Heart right ventricle (tissue), 16 donors: ENCODE measurements at regions not wholly inside any gene's neighbourhood (a gene's known extent, or its start where the extent isn't known, plus 50 kb on each side); places are given as distances from the start of the nearest gene placed in this dataset.

Source experiments
- ATAC-seq, 8 donors: fragments of 200-7000 bp; cut with Tn5 transposase; one replicate each; pipeline ENCODE4 v1.9.1; 2020; ENCODE audit warnings: mild to moderate bottlenecking in 8 of 8, moderate library complexity in 8 of 8, moderate number of reproducible peaks in 1 of 8
- DNase-seq, 2 donors: peaks; one replicate each; pipeline ENCODE4 v3.0.0-alpha.2; 2020
- H3K27ac ChIP-seq, 10 donors: fragments of 200-600 bp; sonication (generic) in 2 of 10; one replicate each; pipeline versions ENCODE4 v1.5.0 to v1.8.0; 2020 to 2022; ENCODE audit warnings: mild to moderate bottlenecking in 3 of 10
- H3K27me3 ChIP-seq, 7 donors: fragments of 200-600 bp; one replicate each; pipeline ENCODE4 v1.8.0; 2021 to 2022; ENCODE audit warnings: mild to moderate bottlenecking in 2 of 7
- H3K36me3 ChIP-seq, 9 donors: fragments of 200-600 bp; sonication (generic) in 1 of 9; one replicate each; pipeline versions ENCODE4 v1.5.0 to v1.8.0; 2020 to 2022; ENCODE audit warnings: mild to moderate bottlenecking in 2 of 9
- H3K4me1 ChIP-seq, 9 donors: fragments of 200-600 bp; sonication (generic) in 1 of 9; one replicate each; pipeline versions ENCODE4 v1.5.0 to v1.8.0; 2020 to 2022; ENCODE audit warnings: mild to moderate bottlenecking in 4 of 9
- H3K4me3 ChIP-seq, 10 donors: fragments of 200-600 bp; sonication (generic) in 2 of 10; one replicate each; pipeline versions ENCODE4 v1.5.0 to v1.8.0; 2020 to 2022; ENCODE audit warnings: mild to moderate bottlenecking in 7 of 10, moderate library complexity in 2 of 10
- H3K9me3 ChIP-seq, 11 donors: fragments of 200-600 bp in 10 of 11; sonication (generic) in 2 of 11; one replicate each; pipeline versions ENCODE4 v1.5.0 to v1.8.0; 2013 to 2022; ENCODE audit warnings: mild to moderate bottlenecking in 2 of 11, control low read depth in 1 of 11, moderate library complexity in 1 of 11
- WGBS, 2 donors: extraction: QIAGEN DNeasy Blood & Tissue Kit; methylation state at CpG; one replicate each; pipeline ENCODE4 v1.1.7; 2013; ENCODE audit warnings: inconsistent platforms in 1 of 2; 5-methylcytosine and 5-hydroxymethylcytosine counted together
- intact Hi-C, 10 donors: fragments of 100-400 bp; cut with DNase I; formaldehyde crosslinking; loops; one replicate each; pipeline versions ENCODE4 v1.11.1 to v1.14.2; 2022
- TF ChIP-seq, protein P1 (sequence below), 9 donors: fragments of 200-600 bp; sonication (generic) in 2 of 9; IDR thresholded peaks; one replicate each; pipeline versions ENCODE4 v1.5.0 to v1.8.0; 2021 to 2022; ENCODE audit warnings: antibody characterized with exemption in 9 of 9, mild to moderate bottlenecking in 5 of 9, moderate library complexity in 1 of 9
- donor health status: Arrhythmogenic right ventricular cardiomyopathy.
- donor health status: ischemic (EF 13 %, LVEDD 7.1; RV severe dilation, severe dysfunction).
- donor health status: healthy with polysubstance abuse.
- donor health status: DM: no; HTN: yes; CAD: no.
- donor health status: DM: no; HTN: no; CAD: no.
- donor health status: ischemic (EF 25% LVEDD 6.9; RV normal size, moderate dysfunction).
- donor health status: ischemic (EF 25% LVEDD 5.7; RV mildly dilated, moderate dysfunction).
- donor health status: healthy.
- donor health status: DM: yes; HTN: yes; CAD: no.
- donor health status: Ischemic cardiomyopathy.
- donor health status: ischemic (EF 35%, LVEDD 5.7; RV mildly dilated, moderate dysfunction).
- donor health status: nonischemic (EF 11% LVEDD 7.7; RV severe dilation, severe dysfunction).
- donor health status: DM: yes; HTN: yes; CAD: no.
- donor health status: PGD.
- donor health status: ischemic (EF 29% LVEDD 5.4; RV normal size, mild dysfunction).
- donor health status: nonischemic (EF 23%, LVEDD 6.1; RV moderate dilation, normal function).

- intact Hi-C loops: no loop called here
- Histone ChIP-seq H3K9me3 (no peaks in the 10 kb centered on the region), H3K27ac (no peak overlapping the region), H3K27me3 (peaks cover 0 to 16% (median 0%) of the 10 kb centered on the region in 7 donors), H3K4me3 (no peak overlapping the region), H3K4me1 (no peaks in the 10 kb centered on the region), H3K36me3 (no peaks in the 10 kb centered on the region)
- no peak for ATAC-seq
- TF ChIP-seq, protein P1, sequence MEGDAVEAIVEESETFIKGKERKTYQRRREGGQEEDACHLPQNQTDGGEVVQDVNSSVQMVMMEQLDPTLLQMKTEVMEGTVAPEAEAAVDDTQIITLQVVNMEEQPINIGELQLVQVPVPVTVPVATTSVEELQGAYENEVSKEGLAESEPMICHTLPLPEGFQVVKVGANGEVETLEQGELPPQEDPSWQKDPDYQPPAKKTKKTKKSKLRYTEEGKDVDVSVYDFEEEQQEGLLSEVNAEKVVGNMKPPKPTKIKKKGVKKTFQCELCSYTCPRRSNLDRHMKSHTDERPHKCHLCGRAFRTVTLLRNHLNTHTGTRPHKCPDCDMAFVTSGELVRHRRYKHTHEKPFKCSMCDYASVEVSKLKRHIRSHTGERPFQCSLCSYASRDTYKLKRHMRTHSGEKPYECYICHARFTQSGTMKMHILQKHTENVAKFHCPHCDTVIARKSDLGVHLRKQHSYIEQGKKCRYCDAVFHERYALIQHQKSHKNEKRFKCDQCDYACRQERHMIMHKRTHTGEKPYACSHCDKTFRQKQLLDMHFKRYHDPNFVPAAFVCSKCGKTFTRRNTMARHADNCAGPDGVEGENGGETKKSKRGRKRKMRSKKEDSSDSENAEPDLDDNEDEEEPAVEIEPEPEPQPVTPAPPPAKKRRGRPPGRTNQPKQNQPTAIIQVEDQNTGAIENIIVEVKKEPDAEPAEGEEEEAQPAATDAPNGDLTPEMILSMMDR (IDR thresholded peaks at IDR 0.05): no peak
- DNase-seq: no peak
- 81% methylated on average over 14 of the region's 14 CpGs for WGBS, 2 donors
Observed at GRCh38 chr20:48223715-48224114, 438.4 kb upstream of the SULF2 start.

DNA sequence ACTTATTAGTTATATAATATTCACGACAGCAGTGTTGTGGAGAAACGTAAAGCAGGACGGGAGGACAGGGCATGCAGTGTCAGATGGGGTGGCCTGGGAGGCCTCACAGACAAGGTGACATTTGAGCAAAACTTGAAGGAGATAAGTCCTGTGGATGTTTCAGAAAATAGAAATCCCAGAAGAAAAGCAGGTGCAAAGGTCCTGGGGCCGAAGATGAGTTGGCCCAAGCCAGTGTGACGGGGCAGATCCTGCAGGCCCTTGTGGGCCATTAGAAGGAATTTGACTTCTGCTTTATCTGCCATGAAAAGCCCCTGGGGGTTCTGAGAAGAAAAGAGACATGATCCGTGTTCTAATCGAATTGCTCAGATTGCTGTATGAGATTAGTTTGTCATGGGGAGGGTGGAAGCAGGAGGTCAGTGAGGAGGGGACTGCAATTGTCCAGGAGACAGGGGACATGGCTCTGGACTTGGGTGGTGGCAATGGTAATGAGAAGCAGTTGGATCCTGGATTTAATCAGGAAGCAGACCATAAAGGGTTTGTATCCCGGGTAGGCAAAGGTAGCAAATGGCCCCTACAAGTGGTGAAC is 437.4 kb upstream of the SULF2 start:
- intact Hi-C loops: no loop called here
- DNase-seq (no peak), ATAC-seq (no peak)
- TF ChIP-seq, protein P1 (IDR thresholded peaks at IDR 0.05): no peak
- Histone ChIP-seq H3K4me3 (no peak overlapping the region), H3K9me3 (no peaks in the 10 kb centered on the region), H3K27me3 (peaks cover 0 to 16% (median 0%) of the 10 kb centered on the region in 7 donors), H3K27ac (no peak overlapping the region), H3K36me3 (no peaks in the 10 kb centered on the region), H3K4me1 (no peaks in the 10 kb centered on the region)
- 89 to 91% methylated on average over 8 of the region's 8 CpGs for WGBS, 2 donors

DNA sequence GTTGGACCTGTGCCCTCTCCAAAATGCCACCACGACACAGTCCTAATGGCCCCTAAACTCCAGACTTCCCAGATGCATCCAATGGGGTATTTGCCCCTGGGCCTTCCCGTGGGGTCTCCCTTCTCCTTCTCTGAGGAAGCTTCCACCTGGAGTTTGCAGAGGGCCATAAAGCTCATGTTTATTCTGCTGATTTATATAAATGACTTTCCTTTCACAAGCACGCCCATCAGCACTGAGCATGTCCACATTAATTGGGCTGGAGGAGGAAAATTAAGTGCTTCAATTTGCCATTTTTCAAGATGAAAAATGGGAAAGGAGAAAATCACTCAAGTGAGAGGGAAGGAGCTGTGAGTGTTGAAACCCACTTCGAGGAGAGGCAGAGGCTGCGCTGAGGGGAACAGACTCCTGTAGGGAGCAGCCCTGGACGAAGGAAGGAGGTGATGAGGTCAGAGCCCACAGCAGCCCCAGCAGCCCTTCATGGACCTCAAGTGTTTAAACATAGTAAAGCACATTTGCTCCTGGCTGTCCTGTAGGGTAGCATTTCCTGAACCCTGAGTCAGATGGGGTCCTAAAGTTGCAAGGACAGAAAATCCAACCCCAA is 434.9 kb upstream of the SULF2 start:
- Histone ChIP-seq H3K4me1 (no peaks in the 10 kb centered on the region), H3K27me3 (peaks cover 0 to 16% (median 0%) of the 10 kb centered on the region in 7 donors), H3K27ac (no peak overlapping the region), H3K9me3 (no peaks in the 10 kb centered on the region), H3K4me3 (no peak overlapping the region), H3K36me3 (no peaks in the 10 kb centered on the region)
- no peak for ATAC-seq
- TF ChIP-seq, protein P1 (IDR thresholded peaks at IDR 0.05): no peak
- 77% methylated on average over 6 of the region's 6 CpGs for WGBS, 2 donors
- no peak for DNase-seq
- intact Hi-C loops: no loop called here

DNA sequence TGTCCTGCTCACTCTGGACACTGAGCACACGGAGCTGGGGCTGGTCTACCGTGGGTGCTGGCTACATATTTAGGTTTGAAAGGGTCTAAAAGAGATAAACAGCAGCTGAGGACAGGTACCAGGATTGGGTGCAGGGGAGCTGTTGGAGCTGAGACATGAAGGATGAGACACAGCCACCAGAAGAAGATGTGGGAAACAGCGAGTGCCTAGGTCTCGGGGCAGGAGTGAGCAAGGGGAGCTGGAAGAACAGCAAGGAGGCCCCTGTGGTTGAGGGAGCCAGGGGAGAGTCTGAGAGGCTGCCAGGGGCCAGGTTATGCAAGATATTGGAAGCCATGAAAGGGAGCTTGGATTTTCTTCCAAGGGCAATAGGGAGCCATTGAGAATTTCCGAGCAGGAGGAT is 434.0 kb upstream of the SULF2 start:
- no peaks in the 10 kb centered on the region for H3K4me1 ChIP-seq
- H3K4me3 ChIP-seq: no peak overlapping the region
- peaks cover 0 to 16% (median 0%) of the 10 kb centered on the region in 7 donors for H3K27me3 ChIP-seq
- intact Hi-C loops: no loop called here
- H3K27ac ChIP-seq: no peak overlapping the region
- no peak for ATAC-seq
- no peaks in the 10 kb centered on the region for H3K9me3 ChIP-seq
- H3K36me3 ChIP-seq: no peaks in the 10 kb centered on the region
- 84 to 92% methylated on average over 5 of the region's 5 CpGs for WGBS, 2 donors
- TF ChIP-seq, protein P1 (IDR thresholded peaks at IDR 0.05): no peak
- DNase-seq: no peak
